ENCODE measurements at regions not wholly inside any gene's neighbourhood (a gene's known extent, or its start where the extent isn't known, plus 50 kb on each side); places are given as distances from the start of the nearest gene placed in this dataset.

GRCh38 chr7:41206267-41206666, 496.6 kb downstream of the INHBA start:
- Histone ChIP-seq H4K91ac (ENCODE audit: insufficient read length, low read depth, low read length) (no peak overlapping the region), H2AFZ (ENCODE audit: low read length) (no peak overlapping the region), H2BK120ac (ENCODE audit: low read depth, low read length, poor library complexity, severe bottlenecking) (no peak overlapping the region), H3K4ac (ENCODE audit: low read depth, low read length) (no peak overlapping the region), H2BK12ac (ENCODE audit: insufficient read length, low read depth, low read length) (no peak overlapping the region), H3K79me1 (ENCODE audit: insufficient read depth, low read depth, low read length, poor library complexity, severe bottlenecking) (no peaks in the 10 kb centered on the region), H3K23me2 (ENCODE audit: insufficient read length, low read depth, low read length, poor library complexity, severe bottlenecking) (no peaks in the 10 kb centered on the region), H3K79me2 (ENCODE audit: insufficient read depth, low read length) (no peaks in the 10 kb centered on the region), H3K9me3 (ENCODE audit: control insufficient read depth, low read depth, low read length) (no peaks in the 10 kb centered on the region), H3K56ac (ENCODE audit: insufficient read length, low read depth, low read length) (no peak overlapping the region), H4K5ac (ENCODE audit: insufficient read length, low read depth, low read length) (no peak overlapping the region), H2BK5ac (ENCODE audit: insufficient read length, low read length) (no peak overlapping the region), H2BK20ac (ENCODE audit: low read depth, low read length, poor library complexity, severe bottlenecking) (no peak overlapping the region), H4K20me1 (ENCODE audit: control insufficient read depth, insufficient read depth, insufficient read length) (no peaks in the 10 kb centered on the region), H3T11ph (ENCODE audit: low read length) (no peak overlapping the region), H3K18ac (ENCODE audit: insufficient read length, low read depth, low read length) (no peak overlapping the region), H2AK5ac (ENCODE audit: insufficient read length, low read length) (no peak overlapping the region), H3K14ac (ENCODE audit: insufficient read depth, low read length) (no peak overlapping the region), H4K8ac (replicated peaks; ENCODE audit: insufficient read length, low read depth, low read length) (no peak overlapping the region), H3K27me3 (ENCODE audit: insufficient read depth, low read length) (no peaks in the 10 kb centered on the region), H2BK15ac (ENCODE audit: low read depth, low read length) (no peak overlapping the region), H3K4me1 (ENCODE audit: insufficient read depth, low read length) (no peaks in the 10 kb centered on the region), H3K27ac (ENCODE audit: insufficient read length, low read depth, low read length) (no peak overlapping the region), H3K9ac (ENCODE audit: extremely low read depth, insufficient read length, low read length) (no peak overlapping the region), H3K23ac (ENCODE audit: insufficient read length, low read depth, low read length) (no peak overlapping the region), H3K4me2 (ENCODE audit: insufficient read depth, insufficient read length, low read length) (no peak overlapping the region)
- H3K36me3 Mint-ChIP-seq (ENCODE audit: insufficient read depth in 1 of 3, low read depth in 3 of 3) = no peaks in the 10 kb centered on the region
- H3K27me3 Mint-ChIP-seq (ENCODE audit: low read depth) = peaks cover 13% of the 10 kb centered on the region
- H3K4me3 Mint-ChIP-seq = no peak overlapping the region
- TF ChIP-seq CTCF (conservative IDR thresholded peaks at IDR 0.05) = no peak
- peaks cover 0 to 6% of the 10 kb centered on the region in 2 experiments for H3K4me1 Mint-ChIP-seq
- WGBS (ENCODE audit: extremely low coverage, insufficient read length, low lambda C conversion rate) = no CpG with 5 or more reads among the region's 2 CpGs
- H3K27ac Mint-ChIP-seq = no peak overlapping the region
- no peaks in the 10 kb centered on the region for H3K9me3 Mint-ChIP-seq
- DNase-seq = no peak

Data from H9 (cell line).